Kidney (tissue), 13 donors: ENCODE measurements at regions not wholly inside any gene's neighbourhood (a gene's known extent, or its start where the extent isn't known, plus 50 kb on each side); places are given as distances from the start of the nearest gene placed in this dataset.

ENCODE experiments used
- DNase-seq, 5 donors: peaks; one replicate each; pipeline ENCODE4 v3.0.0-alpha.2; 2013 to 2020
- FAIRE-seq: peaks from 2 replicates; lab custom pipeline; 2012; peaks lifted over from hg19 to GRCh38; lab: Jason Lieb, UNC
- H3K27ac ChIP-seq, 2 donors: one replicate each; pipeline ENCODE4 v1.7.0; 2013; ENCODE audit warnings: low read depth in 2 of 2, low read length in 2 of 2, inconsistent platforms in 1 of 2
- H3K27me3 ChIP-seq: one replicate; pipeline ENCODE4 v1.7.1; 2013; ENCODE audit warnings: low read length, inconsistent platforms; ENCODE audit not compliant: control insufficient read depth, insufficient read depth
- H3K36me3 ChIP-seq, 3 donors: one replicate each; pipeline versions ENCODE4 v1.7.0 to v1.7.1; 2013; ENCODE audit warnings: low read length in 3 of 3, control low read depth in 1 of 3, inconsistent platforms in 1 of 3; ENCODE audit not compliant: insufficient read depth in 3 of 3, control insufficient read depth in 2 of 3
- H3K4me1 ChIP-seq, 3 donors: one replicate each; pipeline versions ENCODE4 v1.7.0 to v1.7.1; 2013; ENCODE audit warnings: low read length in 3 of 3, inconsistent platforms in 1 of 3, low read depth in 1 of 3; ENCODE audit not compliant: control insufficient read depth in 2 of 3, insufficient read depth in 2 of 3
- H3K4me3 ChIP-seq, 3 donors: one replicate each; pipeline versions ENCODE4 v1.7.0 to v1.8.1; 2013; ENCODE audit warnings: low read length in 3 of 3, control low read depth in 1 of 3, inconsistent platforms in 1 of 3
- H3K9ac ChIP-seq, 3 donors: one replicate each; pipeline versions ENCODE4 v1.7.0 to v1.7.1; 2013; ENCODE audit warnings: low read length in 3 of 3, control low read depth in 1 of 3, inconsistent platforms in 1 of 3
- H3K9me3 ChIP-seq, 3 donors: one replicate each; pipeline versions ENCODE4 v1.7.0 to v1.7.1; 2013; ENCODE audit warnings: low read length in 3 of 3, control low read depth in 1 of 3, inconsistent platforms in 1 of 3; ENCODE audit not compliant: control insufficient read depth in 2 of 3, insufficient read depth in 1 of 3
- intact Hi-C: fragments of 100-400 bp; cut with DNase I; formaldehyde crosslinking; loops from one replicate; pipeline ENCODE4 v1.11.1; 2022
- TF ChIP-seq, protein P1 (sequence below): IDR thresholded peaks from 3 replicates; pipeline ENCODE4 v1.5.1; 2012; ENCODE audit warnings: mild to moderate bottlenecking, moderate library complexity, borderline replicate concordance; ENCODE audit not compliant: insufficient read depth; ENCODE audit errors: extremely low read depth
- donor health status: control.
- donor health status: control.
- donor health status: control.
- donor health status: control.
- donor health status: control.
- donor health status: DM: yes; HTN: yes; CAD: no.
- donor health status: Normal renal cell carcinoma (clear cell type).

DNA sequence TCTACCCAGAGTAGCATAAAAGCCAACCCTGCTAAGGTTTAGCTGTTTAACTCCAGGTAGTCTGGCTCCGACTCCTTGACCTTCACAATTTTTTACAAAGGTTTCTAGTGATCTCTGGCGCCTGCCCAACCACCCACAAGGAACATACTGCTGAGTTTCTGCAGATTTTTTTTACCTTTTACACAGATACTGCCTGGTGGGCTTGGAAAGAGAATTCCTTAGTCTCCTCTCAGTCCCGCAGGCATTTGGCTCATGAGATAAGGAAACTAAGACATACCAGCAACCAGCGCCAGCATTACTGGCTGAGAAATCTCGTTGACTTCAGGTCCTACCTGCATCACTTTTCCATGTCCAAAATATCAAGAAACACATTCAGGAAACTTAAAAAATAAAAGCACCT is 51.1 kb upstream of the LYZL1 start:
- H3K4me3 ChIP-seq: no peak overlapping the region
- no peaks in the 10 kb centered on the region for H3K36me3 ChIP-seq
- FAIRE-seq (no peak), DNase-seq (no peak)
- intact Hi-C loops: no loop called here
- H3K27me3 ChIP-seq: no peaks in the 10 kb centered on the region
- no peaks in the 10 kb centered on the region for H3K4me1 ChIP-seq
- no peak overlapping the region for H3K9ac ChIP-seq
- no peaks in the 10 kb centered on the region for H3K9me3 ChIP-seq
- TF ChIP-seq, protein P1, sequence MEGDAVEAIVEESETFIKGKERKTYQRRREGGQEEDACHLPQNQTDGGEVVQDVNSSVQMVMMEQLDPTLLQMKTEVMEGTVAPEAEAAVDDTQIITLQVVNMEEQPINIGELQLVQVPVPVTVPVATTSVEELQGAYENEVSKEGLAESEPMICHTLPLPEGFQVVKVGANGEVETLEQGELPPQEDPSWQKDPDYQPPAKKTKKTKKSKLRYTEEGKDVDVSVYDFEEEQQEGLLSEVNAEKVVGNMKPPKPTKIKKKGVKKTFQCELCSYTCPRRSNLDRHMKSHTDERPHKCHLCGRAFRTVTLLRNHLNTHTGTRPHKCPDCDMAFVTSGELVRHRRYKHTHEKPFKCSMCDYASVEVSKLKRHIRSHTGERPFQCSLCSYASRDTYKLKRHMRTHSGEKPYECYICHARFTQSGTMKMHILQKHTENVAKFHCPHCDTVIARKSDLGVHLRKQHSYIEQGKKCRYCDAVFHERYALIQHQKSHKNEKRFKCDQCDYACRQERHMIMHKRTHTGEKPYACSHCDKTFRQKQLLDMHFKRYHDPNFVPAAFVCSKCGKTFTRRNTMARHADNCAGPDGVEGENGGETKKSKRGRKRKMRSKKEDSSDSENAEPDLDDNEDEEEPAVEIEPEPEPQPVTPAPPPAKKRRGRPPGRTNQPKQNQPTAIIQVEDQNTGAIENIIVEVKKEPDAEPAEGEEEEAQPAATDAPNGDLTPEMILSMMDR: no peak
- H3K27ac ChIP-seq: no peak overlapping the region

DNA sequence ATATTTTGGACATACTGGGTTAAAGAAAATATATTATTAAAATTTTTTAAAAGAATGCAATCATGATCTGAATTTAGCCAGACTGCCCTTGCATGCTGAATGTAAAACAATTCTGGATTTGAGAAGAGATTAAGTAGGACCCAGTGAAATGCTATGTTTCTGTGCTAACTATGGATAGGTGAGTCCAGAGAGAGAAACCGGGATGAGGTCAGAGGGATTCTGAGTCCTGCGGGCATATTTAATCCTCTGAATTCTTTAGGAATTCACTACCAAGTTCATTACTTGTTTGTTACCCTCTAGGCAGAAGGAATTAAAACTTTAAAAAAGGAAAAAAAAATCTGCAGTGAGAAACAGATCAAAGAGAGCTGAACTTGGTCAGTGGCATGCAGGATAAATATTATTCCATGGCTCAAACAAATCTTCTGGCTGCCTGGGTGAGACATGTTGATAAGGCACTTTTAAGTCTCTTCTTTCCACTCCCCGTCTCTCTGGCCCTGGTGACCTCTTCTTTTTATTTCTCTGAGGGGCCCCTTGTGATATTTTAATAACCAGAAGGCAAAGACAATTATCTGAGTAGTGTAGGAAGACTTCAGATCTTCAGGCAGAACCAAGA is 50.2 kb upstream of the LYZL1 start:
- TF ChIP-seq, protein P1: no peak
- Histone ChIP-seq H3K27me3 (no peaks in the 10 kb centered on the region), H3K4me1 (no peaks in the 10 kb centered on the region), H3K36me3 (no peaks in the 10 kb centered on the region), H3K9ac (no peak overlapping the region), H3K4me3 (no peak overlapping the region), H3K9me3 (no peaks in the 10 kb centered on the region), H3K27ac (no peak overlapping the region)
- intact Hi-C loops: no loop called here
- no peak for DNase-seq
- FAIRE-seq: no peak
